ENCODE measurements at regions not wholly inside any gene's neighbourhood (a gene's known extent, or its start where the extent isn't known, plus 50 kb on each side); places are given as distances from the start of the nearest gene placed in this dataset.

DNA sequence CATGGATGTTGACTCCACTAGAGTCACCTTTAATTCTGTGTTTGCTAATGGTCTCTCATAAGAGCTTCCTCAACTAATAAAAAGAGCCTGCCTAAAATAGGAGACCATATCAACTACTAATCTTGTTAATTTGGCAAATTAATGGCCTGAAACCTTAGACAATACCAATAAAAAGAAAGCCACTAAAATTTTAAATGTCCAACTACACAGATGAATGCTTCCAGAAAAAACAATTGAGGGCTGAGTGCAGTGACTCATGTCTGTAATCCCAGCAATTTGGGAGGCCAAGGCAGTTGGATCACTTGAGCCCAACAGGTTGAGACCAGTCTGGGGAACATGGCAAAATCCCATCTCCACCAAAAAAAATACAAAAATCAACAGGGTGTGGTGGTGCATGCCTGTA is 230.9 kb downstream of the NSUN3 start:
- no peak for TF ChIP-seq EZH2 (IDR thresholded peaks at IDR 0.05; ENCODE audit: low read length, unreplicated experiment)
- TF ChIP-seq CTCF (conservative IDR thresholded peaks at IDR 0.05; ENCODE audit: low read depth, low read length), result no peak
- TF ChIP-seq EZH2phosphoT487 (IDR thresholded peaks at IDR 0.05; ENCODE audit: borderline replicate concordance, low read length), result no peak

All from PC-3 (cell line).